ENCODE measurements at regions not wholly inside any gene's neighbourhood (a gene's known extent, or its start where the extent isn't known, plus 50 kb on each side); places are given as distances from the start of the nearest gene placed in this dataset.

DNA sequence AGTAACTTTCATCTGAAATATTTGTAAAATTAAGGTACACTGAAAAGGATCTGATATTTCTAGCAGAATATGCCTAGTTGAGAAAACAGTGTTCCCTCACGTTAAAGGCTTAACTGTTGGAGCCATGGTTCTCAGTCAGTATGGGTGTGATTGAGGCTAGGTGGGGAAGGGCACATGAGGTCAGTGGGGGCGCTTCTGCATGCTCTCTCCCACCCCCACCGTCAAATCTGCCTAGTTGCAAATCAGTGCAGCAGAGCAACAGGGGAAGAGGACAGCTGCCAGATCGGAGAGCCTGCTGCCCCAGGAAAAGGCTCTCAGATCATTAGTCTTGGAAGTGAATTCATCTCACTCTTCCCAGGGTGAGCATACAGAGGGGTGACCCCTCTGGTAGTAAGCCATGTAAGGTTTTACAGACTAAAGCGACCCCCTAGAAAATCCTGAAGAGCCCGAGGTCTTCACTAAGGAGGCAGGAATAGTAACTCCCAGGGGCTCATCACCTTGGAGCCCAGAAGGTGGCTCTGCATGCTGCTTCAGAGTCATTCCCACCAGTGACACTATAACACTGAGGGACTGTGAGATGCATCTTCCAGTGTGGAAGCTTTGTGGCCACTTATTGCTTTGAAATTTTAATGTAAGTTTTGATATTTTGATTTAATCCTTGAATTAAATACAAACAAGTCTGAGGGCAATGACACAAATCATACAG, 83.1 kb upstream of the BARHL2 start:
- no peak for ATAC-seq
- Mint-ChIP-seq H3K4me3 (no peak overlapping the region), H3K27ac (no peak overlapping the region), H3K36me3 (no peaks in the 10 kb centered on the region), H3K4me1 (no peaks in the 10 kb centered on the region), H3K27me3 (ENCODE audit: low read depth in 2 of 2) (peaks cover 23 to 69% of the 10 kb centered on the region in 2 donors), H3K9me3 (no peaks in the 10 kb centered on the region)
- Histone ChIP-seq H3K27ac (ENCODE audit: low read length) (no peak overlapping the region), H3K4me1 (ENCODE audit: control insufficient read depth, insufficient read depth, low read length) (no peaks in the 10 kb centered on the region), H3K9me3 (ENCODE audit: control insufficient read depth, insufficient read depth, low read length) (no peaks in the 10 kb centered on the region), H3K4me3 (ENCODE audit: low read length) (no peak overlapping the region), H3K27me3 (ENCODE audit: control insufficient read depth, insufficient read depth, low read length) (peaks cover 12% of the 10 kb centered on the region), H3K36me3 (ENCODE audit: control insufficient read depth, insufficient read depth, low read length) (no peaks in the 10 kb centered on the region)
- intact Hi-C loops (cut with micrococcal nuclease), result no loop called here
- no peak for DNase-seq
- TF ChIP-seq CTCF (IDR thresholded peaks at IDR 0.05), result no peak
- WGBS (ENCODE audit: insufficient coverage), result 52% methylated on average over 4 of the region's 6 CpGs

DNA sequence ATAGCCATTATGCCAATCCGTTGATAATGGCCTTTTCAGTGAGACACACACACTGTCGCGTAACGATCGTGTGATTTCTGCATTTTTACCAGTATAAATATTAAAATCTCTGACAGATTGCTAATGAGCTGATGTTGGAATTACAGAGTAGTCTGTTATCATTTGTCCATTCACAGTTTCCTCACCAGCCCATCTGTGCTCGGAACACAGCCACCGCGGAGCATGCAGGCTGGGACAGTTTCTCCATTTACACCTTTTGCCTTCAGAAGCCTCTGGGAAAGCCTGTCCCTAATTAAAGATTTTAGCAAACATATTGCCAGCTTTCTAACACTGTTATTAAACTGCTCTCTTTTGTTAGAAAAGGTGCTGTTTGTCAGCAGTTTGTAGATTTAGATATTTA, 82.2 kb upstream of the BARHL2 start:
- Mint-ChIP-seq H3K36me3 (no peaks in the 10 kb centered on the region), H3K27me3 (ENCODE audit: low read depth in 2 of 2) (peaks cover 26 to 72% of the 10 kb centered on the region in 2 donors), H3K4me3 (no peak overlapping the region), H3K27ac (no peak overlapping the region), H3K9me3 (no peaks in the 10 kb centered on the region), H3K4me1 (no peaks in the 10 kb centered on the region)
- TF ChIP-seq CTCF (IDR thresholded peaks at IDR 0.05), result no peak
- no peak for ATAC-seq
- 96% methylated on average over 8 of the region's 8 CpGs for WGBS (ENCODE audit: insufficient coverage)
- Histone ChIP-seq H3K4me3 (ENCODE audit: low read length) (no peak overlapping the region), H3K9me3 (ENCODE audit: control insufficient read depth, insufficient read depth, low read length) (no peaks in the 10 kb centered on the region), H3K36me3 (ENCODE audit: control insufficient read depth, insufficient read depth, low read length) (no peaks in the 10 kb centered on the region), H3K27me3 (ENCODE audit: control insufficient read depth, insufficient read depth, low read length) (peaks cover 10% of the 10 kb centered on the region), H3K4me1 (ENCODE audit: control insufficient read depth, insufficient read depth, low read length) (no peaks in the 10 kb centered on the region), H3K27ac (ENCODE audit: low read length) (no peak overlapping the region)
- DNase-seq, result no peak
- intact Hi-C loops (cut with micrococcal nuclease), result no loop called here

DNA sequence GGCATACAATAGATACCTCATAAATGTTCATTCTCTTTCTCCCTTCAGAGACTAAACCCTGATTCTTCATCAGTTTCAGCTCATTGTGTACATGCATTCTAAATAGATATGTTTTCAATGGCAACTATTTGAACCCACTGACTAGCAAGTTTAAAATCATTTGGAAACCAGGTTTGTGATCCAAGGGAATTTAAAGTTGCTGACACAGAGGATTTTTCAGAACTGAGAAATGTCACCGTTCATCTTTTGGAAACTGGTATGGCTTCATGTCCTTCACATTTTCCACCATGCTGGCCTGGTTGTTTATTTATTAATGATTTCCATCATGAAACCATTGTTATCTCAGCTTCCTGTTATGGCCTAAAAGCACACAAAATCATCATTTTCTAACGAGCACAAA, 81.8 kb upstream of the BARHL2 start:
- TF ChIP-seq CTCF (IDR thresholded peaks at IDR 0.05), result no peak
- no peak overlapping the region for H3K27ac Mint-ChIP-seq
- H3K36me3 Mint-ChIP-seq, result no peaks in the 10 kb centered on the region
- H3K9me3 Mint-ChIP-seq, result no peaks in the 10 kb centered on the region
- Histone ChIP-seq H3K4me1 (ENCODE audit: control insufficient read depth, insufficient read depth, low read length) (no peaks in the 10 kb centered on the region), H3K4me3 (ENCODE audit: low read length) (no peak overlapping the region), H3K36me3 (ENCODE audit: control insufficient read depth, insufficient read depth, low read length) (no peaks in the 10 kb centered on the region), H3K27ac (ENCODE audit: low read length) (no peak overlapping the region), H3K27me3 (ENCODE audit: control insufficient read depth, insufficient read depth, low read length) (peaks cover 9% of the 10 kb centered on the region), H3K9me3 (ENCODE audit: control insufficient read depth, insufficient read depth, low read length) (no peaks in the 10 kb centered on the region)
- ATAC-seq, result no peak
- intact Hi-C loops (cut with micrococcal nuclease), result no loop called here
- DNase-seq, result no peak
- H3K4me1 Mint-ChIP-seq, result no peaks in the 10 kb centered on the region
- WGBS (ENCODE audit: insufficient coverage), result 75% methylated on average over 2 of the region's 2 CpGs
- no peak overlapping the region for H3K4me3 Mint-ChIP-seq
- peaks cover 29 to 76% of the 10 kb centered on the region in 2 donors for H3K27me3 Mint-ChIP-seq (ENCODE audit: low read depth in 2 of 2)

- intact Hi-C loops (cut with micrococcal nuclease), result no loop called here
- Histone ChIP-seq H3K27me3 (ENCODE audit: control insufficient read depth, insufficient read depth, low read length) (peaks cover 7% of the 10 kb centered on the region), H3K27ac (ENCODE audit: low read length) (no peak overlapping the region), H3K4me1 (ENCODE audit: control insufficient read depth, insufficient read depth, low read length) (no peaks in the 10 kb centered on the region), H3K9me3 (ENCODE audit: control insufficient read depth, insufficient read depth, low read length) (no peaks in the 10 kb centered on the region), H3K4me3 (ENCODE audit: low read length) (no peak overlapping the region), H3K36me3 (ENCODE audit: control insufficient read depth, insufficient read depth, low read length) (no peaks in the 10 kb centered on the region)
- DNase-seq, result no peak
- Mint-ChIP-seq H3K27me3 (ENCODE audit: low read depth in 2 of 2) (peaks cover 31 to 78% of the 10 kb centered on the region in 2 donors), H3K9me3 (no peaks in the 10 kb centered on the region), H3K4me1 (no peaks in the 10 kb centered on the region), H3K36me3 (no peaks in the 10 kb centered on the region), H3K4me3 (no peak overlapping the region), H3K27ac (no peak overlapping the region)
- WGBS (ENCODE audit: insufficient coverage), result 80% methylated on average over 1 of the region's 1 CpG
- TF ChIP-seq CTCF (IDR thresholded peaks at IDR 0.05), result no peak
- ATAC-seq, result no peak
Measured at GRCh38 chr1:90798344-90798743, 81.2 kb upstream of the BARHL2 start.

All from natural killer cell (primary cell).